Neural cell (in vitro differentiated cells): ENCODE measurements at regions not wholly inside any gene's neighbourhood (a gene's known extent, or its start where the extent isn't known, plus 50 kb on each side); places are given as distances from the start of the nearest gene placed in this dataset.
"Not testable (repeated sequence)": the region's sequence is repeated elsewhere in the genome, so short reads cannot be mapped to it uniquely, and the experiment has no call there.

ENCODE experiments used
- H2AFZ ChIP-seq: fragments of 200-600, 300-800 bp; sonication (generic), shearing (Covaris generic); 2 replicates; pipeline ENCODE4 v1.6.0; 2014; ENCODE audit warnings: low read depth, mild to moderate bottlenecking, antibody characterized with exemption, low read length, moderate library complexity
- H3F3A ChIP-seq: fragments of 200-600 bp; shearing (Covaris generic); 2 replicates; pipeline ENCODE4 v1.6.1; 2016; ENCODE audit warnings: mild to moderate bottlenecking, moderate library complexity, mixed read lengths, antibody characterized with exemption, low read length; ENCODE audit not compliant: insufficient read depth, poor library complexity, severe bottlenecking
- H3K27ac ChIP-seq: fragments of 200-600, 300-800 bp; sonication (generic), shearing (Covaris generic); 2 replicates; pipeline ENCODE4 v1.5.1; 2014; ENCODE audit warnings: mild to moderate bottlenecking, low read length, moderate library complexity
- H3K27me3 ChIP-seq: fragments of 300-800, 200-600 bp; sonication (generic), shearing (Covaris generic); 2 replicates; pipeline ENCODE4 v1.6.0; 2014; ENCODE audit warnings: mild to moderate bottlenecking, low read depth, low read length, moderate library complexity; ENCODE audit not compliant: insufficient read depth
- H3K36me3 ChIP-seq: fragments of 300-800, 200-600 bp; sonication (generic), shearing (Covaris generic); 2 replicates; pipeline ENCODE4 v1.5.1; 2014; ENCODE audit warnings: mild to moderate bottlenecking, antibody characterized with exemption, low read length, moderate library complexity; ENCODE audit not compliant: insufficient read depth
- H3K4me2 ChIP-seq: fragments of 300-800, 200-600 bp; sonication (generic), shearing (Covaris generic); 2 replicates; pipeline ENCODE4 v1.6.0; 2014; ENCODE audit warnings: mild to moderate bottlenecking, low read length
- H3K4me3 ChIP-seq: fragments of 300-800, 200-600 bp; sonication (generic), shearing (Covaris generic); 2 replicates; pipeline ENCODE4 v1.5.1; 2014; ENCODE audit warnings: mild to moderate bottlenecking, low read length, moderate library complexity
- H3K79me2 ChIP-seq: fragments of 200-600 bp; shearing (Covaris generic); replicated peaks from 2 replicates; pipeline ENCODE4 v1.6.0; 2014; ENCODE audit warnings: mild to moderate bottlenecking, low read length, moderate library complexity; ENCODE audit not compliant: insufficient read depth
- H3K9ac ChIP-seq: fragments of 300-800, 200-600 bp; sonication (generic), shearing (Covaris generic); 2 replicates; pipeline ENCODE4 v1.6.1; 2016; ENCODE audit warnings: mild to moderate bottlenecking, low read length, mixed read lengths
- H3K9me2 ChIP-seq: fragments of 200-600 bp; shearing (Covaris generic); 2 replicates; pipeline ENCODE4 v1.6.1; 2016; ENCODE audit warnings: mild to moderate bottlenecking, low read length, mixed read lengths; ENCODE audit not compliant: insufficient read depth
- H3K9me3 ChIP-seq: fragments of 200-600, 300-800 bp; sonication (generic), shearing (Covaris generic); 2 replicates; pipeline ENCODE4 v1.6.1; 2016; ENCODE audit warnings: mild to moderate bottlenecking, mixed run types, low read length, moderate library complexity, mixed read lengths
- H4K20me1 ChIP-seq: fragments of 200-600 bp; shearing (Covaris generic); 2 replicates; pipeline ENCODE4 v1.6.1; 2016; ENCODE audit warnings: mild to moderate bottlenecking, mixed run types; ENCODE audit not compliant: insufficient read depth
- EP300 ChIP-seq: fragments of 450-650 bp; conservative IDR thresholded peaks from 2 replicates; pipeline ENCODE4 v1.6.1; 2014; ENCODE audit warnings: antibody characterized with exemption, mild to moderate bottlenecking, moderate library complexity; ENCODE audit not compliant: poor library complexity, severe bottlenecking
- EZH2 ChIP-seq: fragments of 200-600, 300-800 bp; shearing (Covaris generic), sonication (generic); IDR thresholded peaks from 2 replicates; pipeline ENCODE4 v1.6.1; 2014; ENCODE audit warnings: antibody characterized with exemption, low read length, borderline replicate concordance, mild to moderate bottlenecking; ENCODE audit not compliant: insufficient read depth, poor library complexity, severe bottlenecking
- MXI1 ChIP-seq: fragments of 450-650 bp; conservative IDR thresholded peaks from 2 replicates; pipeline ENCODE4 v1.6.1; 2014; ENCODE audit warnings: antibody characterized with exemption, mild to moderate bottlenecking; ENCODE audit not compliant: poor library complexity, severe bottlenecking
- POLR2AphosphoS5 ChIP-seq: IDR thresholded peaks from 2 replicates; pipeline ENCODE4 v1.6.1; 2012
- RAD21 ChIP-seq: fragments of 450-650 bp; conservative IDR thresholded peaks from 2 replicates; pipeline ENCODE4 v1.6.1; 2014; ENCODE audit warnings: antibody characterized with exemption, mild to moderate bottlenecking, moderate library complexity
- SMC3 ChIP-seq: fragments of 450-650 bp; conservative IDR thresholded peaks from 2 replicates; pipeline ENCODE4 v1.6.1; 2014; ENCODE audit warnings: antibody characterized with exemption, mild to moderate bottlenecking, moderate library complexity; ENCODE audit not compliant: poor library complexity
- TAF1 ChIP-seq: IDR thresholded peaks from 2 replicates; pipeline ENCODE4 v1.6.1; 2012; ENCODE audit warnings: low read depth
- TF ChIP-seq, protein P1 (sequence below): IDR thresholded peaks from 2 replicates; pipeline ENCODE4 v1.6.1; 2012; ENCODE audit warnings: borderline replicate concordance
- TF ChIP-seq, protein P2 (sequence below): fragments of 450-650 bp; IDR thresholded peaks from 2 replicates; pipeline ENCODE4 v1.5.1; 2014; ENCODE audit warnings: antibody characterized with exemption, mild to moderate bottlenecking, moderate library complexity; ENCODE audit not compliant: poor library complexity, severe bottlenecking

DNA sequence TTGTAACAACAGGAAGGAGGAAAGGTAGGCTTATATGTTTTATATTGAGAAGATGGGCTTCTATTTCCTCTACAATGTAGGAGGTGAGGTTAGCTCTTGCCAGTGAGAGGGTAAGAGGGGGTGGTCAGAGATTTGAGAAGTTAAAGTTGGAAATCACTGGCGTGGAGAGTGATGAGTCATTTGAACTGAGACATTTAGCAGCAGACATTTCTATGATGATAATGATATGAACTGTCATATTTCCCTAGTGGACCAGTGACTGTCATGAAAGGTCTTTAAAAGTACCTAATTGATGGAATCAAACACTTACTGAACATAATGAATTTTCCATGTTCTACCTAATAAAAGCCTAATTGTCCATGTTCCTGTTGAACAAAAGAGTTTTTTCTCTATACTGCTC is 126.1 kb downstream of the FAM161A start:
- H3K27ac ChIP-seq: no peak overlapping the region
- no peak overlapping the region for H2AFZ ChIP-seq
- H3K4me2 ChIP-seq: no peak overlapping the region
- no peaks in the 10 kb centered on the region for H3K79me2 ChIP-seq
- H3K9me2 ChIP-seq: no peaks in the 10 kb centered on the region
- TF ChIP-seq MXI1 (no peak), EP300 (no peak), POLR2AphosphoS5 (no peak), SMC3 (no peak), RAD21 (no peak), TAF1 (no peak), EZH2 (no peak)
- TF ChIP-seq, protein P1, sequence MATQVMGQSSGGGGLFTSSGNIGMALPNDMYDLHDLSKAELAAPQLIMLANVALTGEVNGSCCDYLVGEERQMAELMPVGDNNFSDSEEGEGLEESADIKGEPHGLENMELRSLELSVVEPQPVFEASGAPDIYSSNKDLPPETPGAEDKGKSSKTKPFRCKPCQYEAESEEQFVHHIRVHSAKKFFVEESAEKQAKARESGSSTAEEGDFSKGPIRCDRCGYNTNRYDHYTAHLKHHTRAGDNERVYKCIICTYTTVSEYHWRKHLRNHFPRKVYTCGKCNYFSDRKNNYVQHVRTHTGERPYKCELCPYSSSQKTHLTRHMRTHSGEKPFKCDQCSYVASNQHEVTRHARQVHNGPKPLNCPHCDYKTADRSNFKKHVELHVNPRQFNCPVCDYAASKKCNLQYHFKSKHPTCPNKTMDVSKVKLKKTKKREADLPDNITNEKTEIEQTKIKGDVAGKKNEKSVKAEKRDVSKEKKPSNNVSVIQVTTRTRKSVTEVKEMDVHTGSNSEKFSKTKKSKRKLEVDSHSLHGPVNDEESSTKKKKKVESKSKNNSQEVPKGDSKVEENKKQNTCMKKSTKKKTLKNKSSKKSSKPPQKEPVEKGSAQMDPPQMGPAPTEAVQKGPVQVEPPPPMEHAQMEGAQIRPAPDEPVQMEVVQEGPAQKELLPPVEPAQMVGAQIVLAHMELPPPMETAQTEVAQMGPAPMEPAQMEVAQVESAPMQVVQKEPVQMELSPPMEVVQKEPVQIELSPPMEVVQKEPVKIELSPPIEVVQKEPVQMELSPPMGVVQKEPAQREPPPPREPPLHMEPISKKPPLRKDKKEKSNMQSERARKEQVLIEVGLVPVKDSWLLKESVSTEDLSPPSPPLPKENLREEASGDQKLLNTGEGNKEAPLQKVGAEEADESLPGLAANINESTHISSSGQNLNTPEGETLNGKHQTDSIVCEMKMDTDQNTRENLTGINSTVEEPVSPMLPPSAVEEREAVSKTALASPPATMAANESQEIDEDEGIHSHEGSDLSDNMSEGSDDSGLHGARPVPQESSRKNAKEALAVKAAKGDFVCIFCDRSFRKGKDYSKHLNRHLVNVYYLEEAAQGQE: no peak
- TF ChIP-seq, protein P2, sequence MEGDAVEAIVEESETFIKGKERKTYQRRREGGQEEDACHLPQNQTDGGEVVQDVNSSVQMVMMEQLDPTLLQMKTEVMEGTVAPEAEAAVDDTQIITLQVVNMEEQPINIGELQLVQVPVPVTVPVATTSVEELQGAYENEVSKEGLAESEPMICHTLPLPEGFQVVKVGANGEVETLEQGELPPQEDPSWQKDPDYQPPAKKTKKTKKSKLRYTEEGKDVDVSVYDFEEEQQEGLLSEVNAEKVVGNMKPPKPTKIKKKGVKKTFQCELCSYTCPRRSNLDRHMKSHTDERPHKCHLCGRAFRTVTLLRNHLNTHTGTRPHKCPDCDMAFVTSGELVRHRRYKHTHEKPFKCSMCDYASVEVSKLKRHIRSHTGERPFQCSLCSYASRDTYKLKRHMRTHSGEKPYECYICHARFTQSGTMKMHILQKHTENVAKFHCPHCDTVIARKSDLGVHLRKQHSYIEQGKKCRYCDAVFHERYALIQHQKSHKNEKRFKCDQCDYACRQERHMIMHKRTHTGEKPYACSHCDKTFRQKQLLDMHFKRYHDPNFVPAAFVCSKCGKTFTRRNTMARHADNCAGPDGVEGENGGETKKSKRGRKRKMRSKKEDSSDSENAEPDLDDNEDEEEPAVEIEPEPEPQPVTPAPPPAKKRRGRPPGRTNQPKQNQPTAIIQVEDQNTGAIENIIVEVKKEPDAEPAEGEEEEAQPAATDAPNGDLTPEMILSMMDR: no peak
- no peaks in the 10 kb centered on the region for H3K36me3 ChIP-seq
- no peaks in the 10 kb centered on the region for H3K9me3 ChIP-seq
- no peak overlapping the region for H3K4me3 ChIP-seq
- H3F3A ChIP-seq: no peaks in the 10 kb centered on the region
- H3K27me3 ChIP-seq: no peaks in the 10 kb centered on the region
- no peak overlapping the region for H3K9ac ChIP-seq
- no peaks in the 10 kb centered on the region for H4K20me1 ChIP-seq

DNA sequence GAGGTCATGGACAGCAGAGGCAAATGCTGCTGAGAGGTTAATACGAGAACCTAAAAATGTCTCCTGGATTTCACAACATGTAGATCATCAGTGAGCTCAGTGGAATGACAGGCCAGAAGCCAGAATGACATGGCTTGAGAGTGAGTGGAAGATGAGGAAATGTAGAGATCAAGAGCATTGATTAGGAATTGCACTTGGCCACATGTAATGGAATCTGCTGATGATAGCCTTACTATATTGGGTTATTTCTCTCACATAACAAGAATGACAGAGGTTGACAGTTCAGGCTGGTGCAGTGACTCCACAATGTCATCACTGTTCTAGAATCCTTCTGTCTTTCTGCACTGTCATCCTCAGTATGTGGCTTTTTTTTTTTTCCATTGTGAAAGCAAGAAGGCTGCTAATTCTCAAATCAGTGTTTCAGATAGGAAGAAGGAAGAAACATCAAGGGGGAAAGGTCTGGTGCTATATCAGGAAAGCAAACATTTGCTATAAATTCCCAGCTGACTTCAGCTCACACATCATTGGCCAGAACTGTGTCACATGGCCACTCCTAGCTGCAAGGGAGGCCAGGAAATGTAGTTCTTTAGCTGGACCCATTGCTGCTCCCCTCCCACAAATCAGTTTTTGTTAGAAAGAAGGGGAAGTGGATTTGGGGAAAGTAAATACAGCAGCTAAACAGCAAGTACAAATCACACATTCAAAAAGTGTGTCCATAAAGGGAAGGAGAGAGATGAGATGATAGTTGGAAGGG is 127.2 kb downstream of the FAM161A start:
- TF ChIP-seq TAF1 (no peak), RAD21 (no peak), SMC3 (no peak), EZH2 (no peak), POLR2AphosphoS5 (no peak), EP300 (no peak), MXI1 (no peak)
- TF ChIP-seq, protein P1: no peak
- TF ChIP-seq, protein P2: no peak
- Histone ChIP-seq H3K36me3 (no peaks in the 10 kb centered on the region), H3F3A (no peaks in the 10 kb centered on the region), H4K20me1 (no peaks in the 10 kb centered on the region), H3K27me3 (no peaks in the 10 kb centered on the region), H3K79me2 (no peaks in the 10 kb centered on the region), H3K4me3 (no peak overlapping the region), H2AFZ (no peak overlapping the region), H3K4me2 (no peak overlapping the region), H3K9me2 (no peaks in the 10 kb centered on the region), H3K9ac (no peak overlapping the region), H3K9me3 (no peaks in the 10 kb centered on the region), H3K27ac (no peak overlapping the region)

DNA sequence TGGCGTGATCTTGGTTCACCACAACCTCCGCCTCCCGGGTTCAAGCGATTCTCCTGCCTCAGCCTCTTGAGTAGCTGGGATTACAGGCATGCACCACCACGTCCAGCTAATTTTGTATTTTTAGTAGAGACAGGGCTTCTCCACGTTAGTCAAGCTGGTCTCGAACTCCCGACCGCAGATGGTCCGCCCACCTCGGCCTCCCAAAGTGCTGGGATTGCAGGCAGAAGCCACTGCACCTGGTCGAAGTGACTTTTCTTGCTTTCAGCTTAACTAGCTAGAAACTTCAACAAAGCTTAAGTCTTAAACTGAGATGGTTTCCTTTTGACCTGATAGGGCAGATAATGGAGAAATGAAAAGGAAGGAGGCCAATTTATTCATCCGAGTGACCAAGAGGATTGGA is 130.5 kb downstream of the FAM161A start:
- H3K9me3 ChIP-seq, H3K4me2 ChIP-seq, H3F3A ChIP-seq, H4K20me1 ChIP-seq, H3K79me2 ChIP-seq, H2AFZ ChIP-seq, H3K27ac ChIP-seq, H3K4me3 ChIP-seq, H3K9me2 ChIP-seq, H3K27me3 ChIP-seq, H3K9ac ChIP-seq, H3K36me3 ChIP-seq: not testable (repeated sequence)
